ENCODE measurements at regions not wholly inside any gene's neighbourhood (a gene's known extent, or its start where the extent isn't known, plus 50 kb on each side); places are given as distances from the start of the nearest gene placed in this dataset.

GRCh38 chr2:186099826-186100225 is 361.2 kb downstream of the FSIP2 start:
- intact Hi-C loops (cut with DNase I): no loop called here
- Histone ChIP-seq H3K27ac (no peak overlapping the region), H3K4me1 (no peaks in the 10 kb centered on the region), H3K27me3 (no peaks in the 10 kb centered on the region), H3K36me3 (no peaks in the 10 kb centered on the region), H3K9me3 (no peaks in the 10 kb centered on the region), H3K4me3 (no peak overlapping the region)
- DNase-seq (no peak), ATAC-seq (no peak)
- TF ChIP-seq CTCF (IDR thresholded peaks at IDR 0.05): no peak

- DNase-seq: no peak
These were observed 362.0 kb downstream of the FSIP2 start for GRCh38 chr2:186100636-186101035.

GRCh38 chr2:186101616-186102015 is 363.0 kb downstream of the FSIP2 start:
- TF ChIP-seq CTCF (IDR thresholded peaks at IDR 0.05): no peak
- Histone ChIP-seq H3K9me3 (peaks cover 0 to 3% of the 10 kb centered on the region in 2 donors), H3K4me3 (no peak overlapping the region), H3K4me1 (no peaks in the 10 kb centered on the region), H3K36me3 (no peaks in the 10 kb centered on the region), H3K27ac (no peak overlapping the region), H3K27me3 (no peaks in the 10 kb centered on the region)
- DNase-seq (no peak), ATAC-seq (no peak)
- intact Hi-C loops (cut with DNase I): no loop called here

More at GRCh38 chr2:186100636-186101035, 362.0 kb downstream of the FSIP2 start:
- intact Hi-C loops (cut with DNase I): no loop called here
- no peak for ATAC-seq
- TF ChIP-seq CTCF (IDR thresholded peaks at IDR 0.05): no peak
- H3K9me3 ChIP-seq: no peaks in the 10 kb centered on the region
- no peak overlapping the region for H3K27ac ChIP-seq
- no peak overlapping the region for H3K4me3 ChIP-seq
- H3K27me3 ChIP-seq: no peaks in the 10 kb centered on the region
- no peaks in the 10 kb centered on the region for H3K4me1 ChIP-seq
- H3K36me3 ChIP-seq: no peaks in the 10 kb centered on the region

- Histone ChIP-seq H3K4me3 (no peak overlapping the region), H3K4me1 (no peaks in the 10 kb centered on the region), H3K27me3 (no peaks in the 10 kb centered on the region), H3K27ac (no peak overlapping the region), H3K9me3 (peaks cover 0 to 3% of the 10 kb centered on the region in 2 donors), H3K36me3 (no peaks in the 10 kb centered on the region)
- TF ChIP-seq CTCF (IDR thresholded peaks at IDR 0.05): no peak
- intact Hi-C loops (cut with DNase I): no loop called here
- ATAC-seq (no peak), DNase-seq (no peak)
These were observed 364.7 kb downstream of the FSIP2 start for GRCh38 chr2:186103276-186103675.

GRCh38 chr2:186105016-186105724 is 366.6 kb downstream of the FSIP2 start:
- Histone ChIP-seq H3K36me3 (no peaks in the 10 kb centered on the region), H3K9me3 (peaks cover 0 to 7% of the 10 kb centered on the region in 2 donors), H3K4me3 (no peak overlapping the region), H3K27me3 (no peaks in the 10 kb centered on the region), H3K4me1 (no peaks in the 10 kb centered on the region), H3K27ac (no peak overlapping the region)
- no peak for TF ChIP-seq CTCF (IDR thresholded peaks at IDR 0.05)
- intact Hi-C loops (cut with DNase I): no loop called here
- ATAC-seq: no peak
- no peak for DNase-seq
